ENCODE measurements at regions not wholly inside any gene's neighbourhood (a gene's known extent, or its start where the extent isn't known, plus 50 kb on each side); places are given as distances from the start of the nearest gene placed in this dataset.

GRCh38 chr4:183571350-183571941, 66.6 kb downstream of the ING2 start:
- TF ChIP-seq CTCF (IDR thresholded peaks at IDR 0.05; ENCODE audit: poor library complexity) (no peak), EZH2 (IDR thresholded peaks at IDR 0.05; ENCODE audit: borderline replicate concordance) (no peak)

All from hepatocyte (in vitro differentiated cells).